CD14-positive monocyte (primary cell): ENCODE measurements at regions not wholly inside any gene's neighbourhood (a gene's known extent, or its start where the extent isn't known, plus 50 kb on each side); places are given as distances from the start of the nearest gene placed in this dataset.

Experiments
- DNase-seq, 3 donors: peaks; one replicate each; pipeline ENCODE4 v3.0.0-alpha.2; 2011 to 2022
- H2AFZ ChIP-seq: 2 replicates; pipeline ENCODE4 v1.6.0; 2012; ENCODE audit warnings: mild to moderate bottlenecking, low read depth, low read length, inconsistent platforms; ENCODE audit not compliant: insufficient read depth, poor library complexity, severe bottlenecking
- H3K27ac ChIP-seq, 2 donors: 1 replicate in 1 of 2; 2 replicates in 1 of 2; pipeline ENCODE4 v1.5.1; 2012 to 2013; ENCODE audit warnings: low read length in 2 of 2, control low read depth in 1 of 2, inconsistent platforms in 1 of 2, low read depth in 1 of 2, mild to moderate bottlenecking in 1 of 2
- H3K27me3 ChIP-seq, 2 donors: one replicate each; pipeline versions ENCODE4 v1.6.0 to v1.6.1; 2011 to 2013; ENCODE audit warnings: low read length in 2 of 2; ENCODE audit not compliant: control insufficient read depth in 2 of 2, insufficient read depth in 2 of 2
- H3K36me3 ChIP-seq, 2 donors: replicated peaks in 1 of 2; 1 replicate in 1 of 2; 2 replicates in 1 of 2; pipeline versions ENCODE4 v1.5.1 to v1.6.1; 2012 to 2013; ENCODE audit warnings: low read length in 2 of 2, control low read depth in 1 of 2, inconsistent platforms in 1 of 2, mild to moderate bottlenecking in 1 of 2; ENCODE audit not compliant: insufficient read depth in 2 of 2, control insufficient read depth in 1 of 2
- H3K4me1 ChIP-seq, 2 donors: 1 replicate in 1 of 2; 2 replicates in 1 of 2; pipeline versions ENCODE4 v1.5.1 to v1.6.1; 2012 to 2013; ENCODE audit warnings: low read length in 2 of 2, control low read depth in 1 of 2, inconsistent platforms in 1 of 2, mild to moderate bottlenecking in 1 of 2, moderate library complexity in 1 of 2; ENCODE audit not compliant: insufficient read depth in 2 of 2, control insufficient read depth in 1 of 2
- H3K4me2 ChIP-seq: replicated peaks from 2 replicates; pipeline ENCODE3; 2012; ENCODE audit warnings: low read length, moderate library complexity, mild to moderate bottlenecking; ENCODE audit not compliant: poor library complexity, severe bottlenecking; ENCODE audit errors: extremely low read depth
- H3K4me3 ChIP-seq, 3 experiments: fragments of 200-600 bp in 1 of 3; sonication (generic) in 1 of 3; replicated peaks in 1 of 3; 1 replicate in 2 of 3; 2 replicates in 1 of 3; pipeline ENCODE4 v1.5.1; 2011 to 2013; ENCODE audit warnings: low read length in 3 of 3, mild to moderate bottlenecking in 3 of 3, control low read depth in 2 of 3, low read depth in 2 of 3, inconsistent platforms in 1 of 3, moderate library complexity in 1 of 3
- H3K79me2 ChIP-seq: 2 replicates; pipeline ENCODE4 v1.6.0; 2012; ENCODE audit warnings: mild to moderate bottlenecking, control low read depth, inconsistent platforms, low read length, moderate library complexity; ENCODE audit not compliant: insufficient read depth
- H3K9ac ChIP-seq: 2 replicates; pipeline ENCODE4 v1.6.0; 2017; ENCODE audit warnings: low read length, mild to moderate bottlenecking; ENCODE audit not compliant: insufficient read depth, poor library complexity, severe bottlenecking
- H3K9me3 ChIP-seq, 2 donors: replicated peaks in 1 of 2; 1 replicate in 1 of 2; 2 replicates in 1 of 2; pipeline versions ENCODE4 v1.5.1 to v1.6.1; 2012 to 2013; ENCODE audit warnings: low read length in 2 of 2, control low read depth in 1 of 2; ENCODE audit not compliant: control insufficient read depth in 1 of 2, insufficient read depth in 1 of 2
- H4K20me1 ChIP-seq: 2 replicates; pipeline ENCODE4 v1.6.0; 2012; ENCODE audit warnings: mild to moderate bottlenecking, low read length, control low read depth, moderate library complexity; ENCODE audit not compliant: insufficient read depth
- H3K27ac Mint-ChIP-seq, 7 donors: one replicate each; pipeline ENCODE4 v1.8.0; 2020; ENCODE audit warnings: mild to moderate bottlenecking in 7 of 7, mixed read lengths in 7 of 7, moderate library complexity in 6 of 7, inconsistent platforms in 2 of 7
- H3K27me3 Mint-ChIP-seq, 3 donors: one replicate each; pipeline ENCODE4 v1.8.0; 2021 to 2022; ENCODE audit warnings: low read depth in 3 of 3, mild to moderate bottlenecking in 3 of 3, mixed read lengths in 3 of 3, moderate library complexity in 3 of 3, inconsistent platforms in 1 of 3
- H3K36me3 Mint-ChIP-seq, 2 donors: one replicate each; pipeline ENCODE4 v1.8.0; 2020; ENCODE audit warnings: mixed read lengths in 2 of 2, inconsistent platforms in 1 of 2, mild to moderate bottlenecking in 1 of 2
- H3K4me1 Mint-ChIP-seq: one replicate; pipeline ENCODE4 v1.8.0; 2020; ENCODE audit warnings: mild to moderate bottlenecking, mixed read lengths
- H3K4me3 Mint-ChIP-seq, 2 donors: one replicate each; pipeline ENCODE4 v1.8.0; 2020; ENCODE audit warnings: mild to moderate bottlenecking in 2 of 2, mixed read lengths in 2 of 2, moderate library complexity in 1 of 2
- H3K9me3 Mint-ChIP-seq, 7 donors: one replicate each; pipeline ENCODE4 v1.8.0; 2020 to 2022; ENCODE audit warnings: mixed read lengths in 7 of 7, mild to moderate bottlenecking in 6 of 7, moderate library complexity in 6 of 7, inconsistent platforms in 2 of 7
- CTCF ChIP-seq: fragments of 200-600 bp; IDR thresholded peaks from one replicate; pipeline ENCODE4 v1.8.0; 2022; ENCODE audit warnings: antibody characterized with exemption, mild to moderate bottlenecking
- WGBS: methylation state at CpG from one replicate; pipeline ENCODE4 v1.1.5; 2013; ENCODE audit warnings: missing lambda C conversion rate; ENCODE audit not compliant: insufficient coverage; 5-methylcytosine and 5-hydroxymethylcytosine counted together
- intact Hi-C, 2 donors: fragments of 100-400 bp; cut with micrococcal nuclease; formaldehyde crosslinking; loops; one replicate each; pipeline versions ENCODE4 v1.15.0 to v1.15.1; 2023

- no peak for DNase-seq
- H3K4me2 ChIP-seq: no peak overlapping the region
- peaks cover 0 to 10% (median 0%) of the 10 kb centered on the region in 7 donors for H3K9me3 Mint-ChIP-seq
- no peak for TF ChIP-seq CTCF
- H3K4me1 Mint-ChIP-seq: peaks cover 17% of the 10 kb centered on the region
- 92% methylated on average over 2 of the region's 7 CpGs for WGBS
- no peak overlapping the region for H3K4me3 ChIP-seq
- no peak overlapping the region for H2AFZ ChIP-seq
- no peaks in the 10 kb centered on the region for H3K27me3 ChIP-seq
- no peaks in the 10 kb centered on the region for H3K9me3 ChIP-seq
- no peaks in the 10 kb centered on the region for H3K36me3 ChIP-seq
- H3K9ac ChIP-seq: no peak overlapping the region
- peaks cover 0 to 7% (median 2%) of the 10 kb centered on the region in 3 donors for H3K27me3 Mint-ChIP-seq
- H3K36me3 Mint-ChIP-seq: no peaks in the 10 kb centered on the region
- intact Hi-C loops: no loop called here
- H4K20me1 ChIP-seq: no peaks in the 10 kb centered on the region
- no peak overlapping the region for H3K27ac Mint-ChIP-seq
- peaks cover 13 to 16% of the 10 kb centered on the region in 2 donors for H3K4me1 ChIP-seq
- no peak overlapping the region for H3K4me3 Mint-ChIP-seq
- H3K79me2 ChIP-seq: no peaks in the 10 kb centered on the region
- no peak overlapping the region for H3K27ac ChIP-seq
Measured at GRCh38 chr3:73235768-73236167, 174.3 kb downstream of the EBLN2 start.

- Mint-ChIP-seq H3K27ac (no peak overlapping the region), H3K9me3 (peaks cover 0 to 10% (median 0%) of the 10 kb centered on the region in 7 donors), H3K36me3 (no peaks in the 10 kb centered on the region), H3K4me3 (no peak overlapping the region), H3K4me1 (peaks cover 17% of the 10 kb centered on the region), H3K27me3 (peaks cover 0 to 7% (median 2%) of the 10 kb centered on the region in 3 donors)
- Histone ChIP-seq H3K4me2 (no peak overlapping the region), H2AFZ (no peak overlapping the region), H3K4me1 (peaks cover 13 to 16% of the 10 kb centered on the region in 2 donors), H3K9me3 (no peaks in the 10 kb centered on the region), H3K4me3 (no peak overlapping the region), H3K36me3 (no peaks in the 10 kb centered on the region), H3K27me3 (no peaks in the 10 kb centered on the region), H4K20me1 (no peaks in the 10 kb centered on the region), H3K9ac (no peak overlapping the region), H3K79me2 (no peaks in the 10 kb centered on the region), H3K27ac (no peak overlapping the region)
- 73% methylated on average over 4 of the region's 5 CpGs for WGBS
- TF ChIP-seq CTCF: no peak
- intact Hi-C loops: no loop called here
- no peak for DNase-seq
Measured at GRCh38 chr3:73236867-73237266, 175.4 kb downstream of the EBLN2 start.
